Right atrium auricular region (tissue), 2 donors: ENCODE measurements at regions not wholly inside any gene's neighbourhood (a gene's known extent, or its start where the extent isn't known, plus 50 kb on each side); places are given as distances from the start of the nearest gene placed in this dataset.
"Not testable (repeated sequence)": the region's sequence is repeated elsewhere in the genome, so short reads cannot be mapped to it uniquely, and the experiment has no call there.

ENCODE experiments used
- DNase-seq: peaks from one replicate; pipeline ENCODE4 v3.0.0-alpha.2; 2019; ENCODE audit warnings: low spot score
- H3K27ac ChIP-seq, 2 donors: fragments of 200-600 bp; sonication (generic); 1 replicate in 1 of 2; 2 replicates in 1 of 2; pipeline ENCODE4 v1.5.1; 2016 to 2019
- H3K27me3 ChIP-seq, 2 donors: fragments of 200-600 bp; sonication (generic); one replicate each; pipeline versions ENCODE4 v1.5.1 to v1.6.0; 2017 to 2019
- H3K36me3 ChIP-seq: fragments of 200-600 bp; sonication (generic); one replicate; pipeline ENCODE4 v1.5.1; 2016
- H3K4me1 ChIP-seq, 2 donors: fragments of 200-600 bp; sonication (generic); one replicate each; pipeline versions ENCODE4 v1.5.1 to v1.6.0; 2017 to 2019
- H3K4me3 ChIP-seq, 2 donors: fragments of 200-600 bp; sonication (generic); 1 replicate in 1 of 2; 2 replicates in 1 of 2; pipeline ENCODE4 v1.5.1; 2017 to 2019; ENCODE audit warnings: mild to moderate bottlenecking in 1 of 2, moderate library complexity in 1 of 2
- H3K9me3 ChIP-seq, 2 donors: fragments of 200-600 bp; sonication (generic); one replicate each; pipeline ENCODE4 v1.5.1; 2019
- TF ChIP-seq, protein P1 (sequence below), 2 donors: fragments of 200-600 bp; sonication (generic); IDR thresholded peaks; one replicate each; pipeline ENCODE4 v1.5.1; 2019; ENCODE audit warnings: antibody characterized with exemption in 2 of 2

DNA sequence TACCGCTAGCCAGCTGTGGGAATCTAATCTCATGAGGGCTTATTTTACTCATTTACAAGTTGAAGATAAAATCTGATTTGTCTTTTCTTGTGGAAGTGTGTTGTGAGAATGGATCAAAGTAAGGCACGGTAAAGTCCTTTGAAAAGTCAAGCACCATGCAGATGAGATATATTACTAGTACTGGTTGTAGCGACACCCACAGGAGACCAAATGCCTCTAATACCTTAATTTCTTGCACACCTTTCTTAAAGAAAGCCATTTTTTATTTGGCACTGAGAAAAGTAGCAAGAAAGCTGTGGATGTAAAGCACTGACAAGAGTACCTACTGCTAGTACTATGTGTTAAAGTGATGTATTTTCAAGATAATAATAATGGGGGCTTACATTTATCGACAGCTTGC is 191.0 kb upstream of the MMS22L start:
- Histone ChIP-seq H3K4me1 (no peaks in the 10 kb centered on the region), H3K36me3 (no peaks in the 10 kb centered on the region), H3K27ac (no peak overlapping the region), H3K4me3 (no peak overlapping the region), H3K27me3 (no peaks in the 10 kb centered on the region), H3K9me3 (no peaks in the 10 kb centered on the region)
- TF ChIP-seq, protein P1, sequence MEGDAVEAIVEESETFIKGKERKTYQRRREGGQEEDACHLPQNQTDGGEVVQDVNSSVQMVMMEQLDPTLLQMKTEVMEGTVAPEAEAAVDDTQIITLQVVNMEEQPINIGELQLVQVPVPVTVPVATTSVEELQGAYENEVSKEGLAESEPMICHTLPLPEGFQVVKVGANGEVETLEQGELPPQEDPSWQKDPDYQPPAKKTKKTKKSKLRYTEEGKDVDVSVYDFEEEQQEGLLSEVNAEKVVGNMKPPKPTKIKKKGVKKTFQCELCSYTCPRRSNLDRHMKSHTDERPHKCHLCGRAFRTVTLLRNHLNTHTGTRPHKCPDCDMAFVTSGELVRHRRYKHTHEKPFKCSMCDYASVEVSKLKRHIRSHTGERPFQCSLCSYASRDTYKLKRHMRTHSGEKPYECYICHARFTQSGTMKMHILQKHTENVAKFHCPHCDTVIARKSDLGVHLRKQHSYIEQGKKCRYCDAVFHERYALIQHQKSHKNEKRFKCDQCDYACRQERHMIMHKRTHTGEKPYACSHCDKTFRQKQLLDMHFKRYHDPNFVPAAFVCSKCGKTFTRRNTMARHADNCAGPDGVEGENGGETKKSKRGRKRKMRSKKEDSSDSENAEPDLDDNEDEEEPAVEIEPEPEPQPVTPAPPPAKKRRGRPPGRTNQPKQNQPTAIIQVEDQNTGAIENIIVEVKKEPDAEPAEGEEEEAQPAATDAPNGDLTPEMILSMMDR (IDR thresholded peaks at IDR 0.05), result no peak
- no peak for DNase-seq

DNA sequence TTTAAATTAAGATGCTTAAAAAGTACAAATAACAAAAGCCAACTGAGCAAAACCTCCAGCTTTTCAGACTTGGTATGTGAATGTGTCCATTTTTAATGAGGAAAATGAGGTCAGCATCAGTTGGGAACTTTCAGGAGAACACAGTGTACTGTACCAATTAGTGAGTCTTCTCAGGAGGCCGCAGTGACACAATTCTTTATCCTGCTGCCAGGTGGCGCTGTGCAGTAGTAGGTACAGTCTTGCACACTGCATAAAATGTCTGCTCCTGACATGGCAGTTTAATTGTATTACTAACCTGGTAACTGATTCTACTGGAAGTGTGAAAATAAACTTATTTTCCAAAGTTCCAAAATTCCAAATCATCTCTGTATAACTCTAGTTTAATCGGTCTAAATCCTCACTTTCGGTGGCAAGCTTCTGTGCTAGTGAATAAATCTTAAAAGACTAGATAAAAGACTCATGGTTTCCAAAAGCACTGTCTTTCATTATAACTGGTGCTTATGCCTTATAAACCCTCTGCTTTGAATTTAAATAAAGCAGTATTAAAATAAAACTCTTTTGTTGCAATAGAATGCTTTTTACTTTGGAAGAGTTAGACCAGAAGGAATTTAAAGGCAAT is 214.8 kb upstream of the MMS22L start:
- Histone ChIP-seq H3K9me3 (no peaks in the 10 kb centered on the region), H3K4me3 (no peak overlapping the region), H3K27me3 (no peaks in the 10 kb centered on the region), H3K36me3 (no peaks in the 10 kb centered on the region), H3K27ac (no peak overlapping the region), H3K4me1 (no peaks in the 10 kb centered on the region)
- TF ChIP-seq, protein P1 (IDR thresholded peaks at IDR 0.05), result peak; percentile 81 to 86
- peak; percentile 65 for DNase-seq

DNA sequence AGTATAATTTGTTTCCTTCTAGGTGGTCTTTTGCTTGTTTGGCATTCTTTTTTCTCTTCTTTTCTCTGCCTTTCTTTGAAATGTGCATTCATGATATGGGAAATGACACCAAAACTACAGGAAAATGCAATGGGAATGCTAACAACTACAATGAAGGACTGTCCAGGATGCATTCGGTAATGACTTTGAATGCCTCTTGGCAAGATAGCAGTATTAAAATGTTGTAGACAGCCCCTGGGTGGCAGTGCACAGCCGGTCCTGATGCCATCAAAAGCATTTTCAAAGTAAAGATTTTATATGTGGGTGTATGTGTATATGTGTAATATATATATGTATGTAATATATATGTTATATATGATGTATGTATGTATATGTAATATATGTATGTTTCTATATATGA is 218.8 kb upstream of the MMS22L start:
- TF ChIP-seq, protein P1 (IDR thresholded peaks at IDR 0.05), result no peak
- Histone ChIP-seq H3K36me3 (no peaks in the 10 kb centered on the region), H3K4me1 (no peaks in the 10 kb centered on the region), H3K4me3 (no peak overlapping the region), H3K9me3 (no peaks in the 10 kb centered on the region), H3K27me3 (no peaks in the 10 kb centered on the region), H3K27ac (no peak overlapping the region)
- DNase-seq, result no peak

DNA sequence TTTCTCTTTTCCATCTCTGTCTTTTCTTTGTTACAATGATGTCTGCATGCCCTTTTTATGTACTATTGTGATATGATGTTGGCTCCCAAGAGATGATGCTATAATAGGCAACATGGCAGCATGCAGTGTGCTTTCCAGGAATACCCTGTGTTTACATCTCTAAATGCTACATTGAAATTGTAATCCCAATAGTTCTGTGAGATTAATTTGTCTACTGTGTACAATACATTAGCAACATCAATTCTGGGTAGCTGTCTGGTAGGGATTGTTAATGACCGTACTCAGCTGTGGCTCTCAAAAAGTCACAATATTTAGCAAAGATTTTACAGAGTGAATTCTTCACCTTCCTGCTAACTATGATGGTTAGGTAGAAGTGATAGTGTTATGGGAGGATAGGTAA is 225.6 kb upstream of the MMS22L start:
- H3K36me3 ChIP-seq, result no peaks in the 10 kb centered on the region
- no peak overlapping the region for H3K4me3 ChIP-seq
- H3K9me3 ChIP-seq, result no peaks in the 10 kb centered on the region
- H3K27me3 ChIP-seq, result no peaks in the 10 kb centered on the region
- TF ChIP-seq, protein P1 (IDR thresholded peaks at IDR 0.05), result no peak
- no peak for DNase-seq
- H3K27ac ChIP-seq, result no peak overlapping the region
- no peaks in the 10 kb centered on the region for H3K4me1 ChIP-seq

DNA sequence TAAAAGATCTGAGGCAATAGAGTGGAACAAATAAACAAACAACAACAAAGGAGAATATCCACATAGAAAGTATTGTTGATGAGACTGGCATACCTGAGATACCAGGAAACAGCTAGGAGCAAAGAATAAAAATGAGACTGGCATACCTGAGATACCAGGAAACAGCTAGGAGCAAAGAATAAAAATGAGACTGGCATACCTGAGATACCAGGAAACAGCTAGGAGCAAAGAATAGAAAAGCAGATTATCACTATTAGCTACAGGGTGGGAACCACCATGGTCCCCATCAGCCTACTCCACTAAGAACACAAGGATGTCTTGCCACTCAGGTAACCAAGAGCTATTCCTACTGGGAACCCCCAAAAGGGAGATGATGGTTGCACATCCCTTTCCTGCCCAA is 230.2 kb upstream of the MMS22L start:
- not testable (repeated sequence) for H3K36me3 ChIP-seq, H3K9me3 ChIP-seq, DNase-seq, H3K4me3 ChIP-seq, H3K27ac ChIP-seq, H3K4me1 ChIP-seq, H3K27me3 ChIP-seq

DNA sequence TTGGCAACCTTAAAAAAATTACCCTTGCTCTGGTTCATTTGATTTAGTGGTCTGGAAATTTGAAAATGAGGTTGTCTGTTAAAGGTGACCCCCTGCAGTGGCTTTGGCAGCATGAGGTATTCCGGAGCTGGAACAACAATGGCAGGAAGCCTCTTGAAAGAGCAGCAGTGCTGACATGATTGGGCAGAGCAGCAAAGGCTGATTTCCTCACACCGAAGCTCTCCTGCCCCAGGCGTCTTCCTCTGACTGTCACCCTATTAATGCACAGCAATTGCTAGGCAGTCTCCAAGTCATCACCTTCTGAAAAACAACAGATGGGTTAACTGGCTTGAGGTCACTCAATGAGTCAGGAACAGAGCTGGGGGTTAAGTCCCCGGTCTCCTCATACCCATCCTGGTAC is 241.8 kb upstream of the MMS22L start:
- no peaks in the 10 kb centered on the region for H3K27me3 ChIP-seq
- TF ChIP-seq, protein P1 (IDR thresholded peaks at IDR 0.05), result no peak
- H3K4me1 ChIP-seq, result no peaks in the 10 kb centered on the region
- H3K9me3 ChIP-seq, result peaks cover 0 to 16% of the 10 kb centered on the region in 2 donors
- no peak for DNase-seq
- H3K36me3 ChIP-seq, result no peaks in the 10 kb centered on the region
- no peak overlapping the region for H3K27ac ChIP-seq
- no peak overlapping the region for H3K4me3 ChIP-seq
